RPMI8226 (cell line): ENCODE measurements at regions not wholly inside any gene's neighbourhood (a gene's known extent, or its start where the extent isn't known, plus 50 kb on each side); places are given as distances from the start of the nearest gene placed in this dataset.
"Not testable (repeated sequence)": the region's sequence is repeated elsewhere in the genome, so short reads cannot be mapped to it uniquely, and the experiment has no call there.

Source experiments
- DNase-seq: peaks from one replicate; pipeline ENCODE4 v3.0.0-alpha.2; 2015

- DNase-seq: no peak
Measured at GRCh38 chr3:35065891-35066290, 573.4 kb upstream of the ARPP21 start.

- DNase-seq: peak; percentile 35
Measured at GRCh38 chr3:35067750-35068149, 571.6 kb upstream of the ARPP21 start.

DNA sequence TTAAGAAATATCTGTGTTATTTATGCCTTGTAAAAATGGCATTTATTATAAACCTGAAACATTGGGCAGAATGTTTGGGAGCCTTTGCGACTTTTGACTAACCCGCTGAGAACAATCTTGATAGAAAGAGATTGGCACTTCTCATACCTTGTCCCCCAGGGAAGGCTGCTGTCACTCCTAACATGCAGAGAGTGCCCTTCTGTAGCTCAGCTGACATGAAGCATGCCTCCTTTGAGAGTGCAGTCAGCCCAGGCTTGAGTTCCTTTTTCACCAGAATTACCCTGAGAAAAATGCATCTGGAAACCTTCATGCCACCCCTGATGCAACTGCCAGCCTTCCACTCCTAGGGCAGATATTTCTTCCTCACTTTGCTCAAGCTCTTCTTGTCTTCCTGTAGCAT is 569.2 kb upstream of the ARPP21 start:
- DNase-seq: no peak

DNA sequence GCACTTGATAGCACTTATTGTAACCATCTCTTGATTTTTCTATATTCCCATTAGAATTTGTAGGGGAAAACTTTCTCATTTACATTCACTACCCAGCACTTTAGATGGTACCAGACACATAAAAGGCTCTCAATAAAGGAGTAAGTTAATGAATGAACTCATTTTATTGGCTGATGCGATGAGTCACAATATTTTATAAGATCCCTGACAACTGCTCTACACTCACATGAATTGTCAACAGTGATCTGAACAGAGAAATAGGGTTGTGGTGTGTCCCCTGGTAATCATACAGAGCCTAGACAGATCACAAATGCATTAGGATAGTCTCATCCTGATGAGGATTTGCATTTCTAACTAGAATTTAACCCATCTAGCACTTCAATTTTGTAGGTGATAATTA is 567.6 kb upstream of the ARPP21 start:
- DNase-seq: no peak

GRCh38 chr3:35078780-35079179 is 560.5 kb upstream of the ARPP21 start:
- DNase-seq: no peak

DNA sequence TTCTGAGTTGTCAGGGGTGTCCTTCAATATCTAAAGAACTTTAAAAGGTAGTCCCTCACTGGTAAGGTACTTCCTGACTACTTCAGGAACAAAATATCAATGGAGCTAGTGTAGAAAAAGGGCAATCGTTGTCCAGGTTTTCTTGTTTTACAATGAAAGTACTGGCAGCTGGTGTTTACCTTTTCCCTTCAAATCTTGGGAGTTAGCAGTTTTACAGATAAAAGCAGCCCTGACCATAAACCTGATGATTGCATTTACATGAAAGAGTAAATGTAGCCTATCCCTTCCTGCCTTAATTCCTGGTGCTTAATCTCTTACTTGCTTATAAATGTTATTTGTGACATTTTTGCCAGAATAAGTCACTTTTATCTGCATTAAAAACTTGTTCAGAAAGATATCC is 559.9 kb upstream of the ARPP21 start:
- no peak for DNase-seq

DNA sequence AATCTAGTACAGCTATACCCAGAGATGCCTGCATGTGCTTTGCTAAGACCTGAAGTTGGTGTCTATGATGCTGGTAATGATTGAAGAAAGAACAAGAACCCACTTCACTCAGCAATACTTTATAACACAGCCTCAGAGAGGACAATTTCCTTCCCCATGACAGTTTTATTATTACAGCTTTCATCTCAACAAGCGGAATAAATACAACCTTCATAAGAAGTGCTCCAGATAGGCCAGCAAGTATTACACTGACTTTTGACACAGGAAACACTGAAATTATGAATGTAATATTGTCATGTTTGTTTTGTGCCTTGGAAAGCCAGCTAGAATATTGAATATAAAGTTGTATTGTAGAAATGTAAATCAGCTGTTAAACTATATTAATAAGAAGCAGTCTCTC is 557.4 kb upstream of the ARPP21 start:
- DNase-seq: no peak

GRCh38 chr3:35088943-35089342 is 550.4 kb upstream of the ARPP21 start:
- DNase-seq: no peak

DNA sequence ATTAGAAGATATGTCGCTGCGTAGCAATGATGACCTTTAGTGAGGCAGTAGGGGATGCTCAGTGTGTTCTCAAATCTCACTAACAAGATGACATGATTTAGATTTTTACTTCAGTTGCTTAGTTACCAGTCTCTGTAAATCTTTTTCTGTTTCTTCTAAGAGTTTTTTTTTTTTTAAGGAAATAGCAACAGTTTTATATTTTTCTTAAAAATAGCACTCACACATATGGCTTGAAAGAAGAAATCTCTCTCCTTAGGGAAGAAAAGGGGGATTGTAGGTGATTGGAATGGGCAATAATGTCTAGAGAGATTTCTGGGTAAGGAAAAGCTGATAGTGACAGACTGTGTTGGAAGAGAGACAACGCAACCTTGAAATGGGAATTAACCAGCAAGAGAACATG is 524.6 kb upstream of the ARPP21 start:
- DNase-seq: no peak

- no peak for DNase-seq
Measured at GRCh38 chr3:35120026-35120425, 519.3 kb upstream of the ARPP21 start.

DNA sequence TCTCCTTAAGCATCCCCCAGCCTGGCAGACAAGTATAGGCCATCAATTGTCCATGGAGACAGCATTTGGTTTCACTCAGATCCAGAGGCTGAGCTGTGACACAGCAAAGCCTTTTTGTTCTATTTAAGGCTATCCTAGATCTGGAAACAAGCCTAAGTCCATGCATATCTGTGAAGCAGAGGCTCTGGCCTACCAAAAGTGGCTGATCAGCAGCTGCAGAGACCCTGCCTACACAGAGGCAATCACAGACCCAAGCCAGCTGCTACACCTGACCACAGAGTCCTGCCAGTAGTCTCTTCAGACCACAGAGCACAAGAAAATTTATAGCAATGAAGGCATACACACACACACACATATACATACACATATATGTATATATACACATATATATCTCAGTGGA is 501.7 kb upstream of the ARPP21 start:
- no peak for DNase-seq

- no peak for DNase-seq
Measured at GRCh38 chr3:35141406-35141805, 497.9 kb upstream of the ARPP21 start.

DNA sequence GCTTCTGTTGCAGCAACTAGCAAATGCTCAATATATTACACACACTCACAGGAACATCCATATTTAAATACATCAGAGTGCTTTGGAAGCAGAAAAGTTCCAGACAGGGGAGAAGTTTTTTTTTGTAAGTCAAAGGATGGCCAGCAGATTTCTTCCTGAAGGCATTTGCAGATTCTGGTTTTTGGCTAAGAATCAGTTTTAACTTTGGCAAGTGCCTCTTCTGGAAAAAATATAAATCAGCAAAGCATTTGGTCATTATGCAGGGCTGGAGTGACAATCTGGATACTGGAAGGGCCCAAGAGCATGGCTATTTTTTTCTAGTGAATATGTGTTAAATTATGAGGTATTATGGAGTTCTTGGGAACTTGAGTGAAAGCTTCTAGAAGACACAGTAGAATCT is 495.3 kb upstream of the ARPP21 start:
- no peak for DNase-seq

GRCh38 chr3:35146256-35147035 is 492.9 kb upstream of the ARPP21 start:
- not testable (repeated sequence) for DNase-seq

DNA sequence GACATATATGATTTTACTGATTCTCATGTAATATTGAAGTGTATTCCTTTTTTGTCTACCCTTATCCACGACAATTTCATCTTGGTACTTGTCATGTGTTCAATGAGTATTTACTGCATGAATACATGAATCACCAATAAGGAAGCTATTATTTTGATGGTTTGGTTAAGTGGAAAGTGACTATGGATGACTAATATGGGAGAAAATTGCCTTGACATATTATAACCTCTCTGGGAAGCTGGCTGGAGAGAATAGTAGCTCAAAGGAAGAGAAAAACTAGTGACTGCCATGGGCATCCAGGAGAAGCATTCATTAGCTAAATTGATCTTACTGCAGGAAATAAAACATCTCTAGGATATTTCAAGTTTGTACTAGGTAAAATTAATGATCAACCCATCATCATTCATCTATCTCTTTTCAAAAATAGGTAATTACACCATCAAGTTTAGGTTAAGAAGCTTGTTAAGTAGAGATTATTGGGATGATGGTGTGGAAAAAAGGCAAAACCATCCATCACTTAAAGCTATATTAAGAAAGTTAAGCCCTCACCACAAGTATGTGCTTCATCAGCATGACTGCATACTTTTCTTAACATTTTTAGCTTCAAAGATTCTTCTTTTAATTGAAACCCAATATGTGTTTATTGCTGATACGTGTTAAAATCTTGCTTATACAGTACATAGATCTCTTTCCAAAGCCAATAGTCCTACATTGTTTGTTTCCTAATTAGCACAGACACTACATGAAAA is 455.2 kb upstream of the ARPP21 start:
- no peak for DNase-seq

DNA sequence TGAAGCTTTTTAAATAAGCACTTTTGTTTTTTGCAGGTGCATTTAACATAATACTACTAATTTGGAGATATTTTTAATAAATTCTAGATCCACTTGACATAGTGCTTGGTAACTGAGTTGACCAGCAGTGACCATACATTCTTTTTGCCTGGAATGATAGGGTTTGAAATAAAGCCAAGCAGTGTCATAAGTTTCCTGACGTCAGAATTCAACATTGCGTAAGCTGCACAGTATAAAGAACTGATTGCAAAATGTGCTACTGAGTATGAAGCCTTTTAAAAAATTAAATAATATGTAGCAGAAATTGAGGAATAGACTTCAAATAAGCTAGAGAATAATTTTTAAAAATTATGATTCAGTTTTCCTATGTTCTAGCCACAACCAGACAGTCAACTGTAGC is 454.6 kb upstream of the ARPP21 start:
- no peak for DNase-seq

GRCh38 chr3:35187908-35188307 is 451.4 kb upstream of the ARPP21 start:
- no peak for DNase-seq

GRCh38 chr3:35194666-35195065 is 444.7 kb upstream of the ARPP21 start:
- DNase-seq: no peak

- DNase-seq: no peak
Measured at GRCh38 chr3:35198857-35199256, 440.5 kb upstream of the ARPP21 start.

DNA sequence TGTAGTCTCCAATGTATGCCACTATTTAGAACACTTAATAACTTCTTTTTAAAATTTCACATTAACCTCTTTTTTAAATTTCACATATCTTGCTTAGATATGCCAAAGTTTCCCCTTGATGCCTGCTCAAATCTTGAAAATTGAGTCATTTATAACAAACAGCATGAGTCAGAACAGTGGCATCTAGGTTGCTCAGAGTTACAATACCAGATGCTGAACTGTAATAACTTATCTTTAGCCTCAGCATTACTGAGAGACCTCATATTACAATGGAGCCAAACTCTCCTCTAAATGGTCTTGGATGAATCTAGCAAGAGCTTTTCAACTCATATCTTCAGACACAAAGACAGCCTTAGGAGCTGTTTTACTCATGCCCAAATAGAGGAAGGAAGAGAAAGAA is 439.3 kb upstream of the ARPP21 start:
- no peak for DNase-seq

GRCh38 chr3:35201211-35201610 is 438.1 kb upstream of the ARPP21 start:
- DNase-seq: no peak

GRCh38 chr3:35215525-35216500 is 423.5 kb upstream of the ARPP21 start:
- DNase-seq: no peak

DNA sequence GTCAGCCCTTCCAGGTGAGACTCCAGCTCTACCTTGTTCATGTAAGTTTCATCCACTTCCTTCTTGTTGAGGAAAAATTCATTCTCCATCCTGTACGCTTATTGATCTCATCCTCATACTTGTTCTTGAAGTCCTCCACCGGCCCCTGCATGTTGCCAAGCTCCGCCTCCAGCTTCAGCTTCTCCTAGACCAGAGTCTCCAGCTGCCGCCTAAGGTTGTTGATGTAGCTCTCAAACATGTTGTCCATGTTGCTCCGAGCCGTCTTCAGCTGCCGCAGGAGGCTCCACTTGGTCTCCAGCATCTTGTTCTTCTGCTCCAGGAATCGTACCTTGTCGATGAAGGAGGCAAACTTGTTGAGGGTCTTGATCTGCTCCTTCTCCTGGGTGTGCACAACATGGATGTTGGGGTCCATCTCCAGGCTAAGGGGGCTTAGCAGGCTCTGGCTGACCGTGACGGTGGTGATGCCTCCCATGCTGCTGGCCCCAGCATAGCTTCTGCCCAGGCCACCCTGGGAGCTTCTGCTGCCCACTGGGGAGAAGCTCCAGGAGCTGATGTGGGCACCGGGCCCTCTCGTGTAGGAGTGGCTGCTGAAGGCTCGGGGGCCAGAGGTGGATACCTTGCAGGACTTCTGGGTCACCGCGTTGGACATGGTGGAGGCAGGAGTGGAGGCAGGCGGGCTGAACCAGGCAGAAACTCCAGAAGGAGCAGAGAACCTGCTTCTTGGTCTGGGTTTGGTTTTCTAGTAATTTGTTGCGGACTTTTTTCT is 422.6 kb upstream of the ARPP21 start:
- no peak for DNase-seq
